ENCODE measurements at regions not wholly inside any gene's neighbourhood (a gene's known extent, or its start where the extent isn't known, plus 50 kb on each side); places are given as distances from the start of the nearest gene placed in this dataset.

DNA sequence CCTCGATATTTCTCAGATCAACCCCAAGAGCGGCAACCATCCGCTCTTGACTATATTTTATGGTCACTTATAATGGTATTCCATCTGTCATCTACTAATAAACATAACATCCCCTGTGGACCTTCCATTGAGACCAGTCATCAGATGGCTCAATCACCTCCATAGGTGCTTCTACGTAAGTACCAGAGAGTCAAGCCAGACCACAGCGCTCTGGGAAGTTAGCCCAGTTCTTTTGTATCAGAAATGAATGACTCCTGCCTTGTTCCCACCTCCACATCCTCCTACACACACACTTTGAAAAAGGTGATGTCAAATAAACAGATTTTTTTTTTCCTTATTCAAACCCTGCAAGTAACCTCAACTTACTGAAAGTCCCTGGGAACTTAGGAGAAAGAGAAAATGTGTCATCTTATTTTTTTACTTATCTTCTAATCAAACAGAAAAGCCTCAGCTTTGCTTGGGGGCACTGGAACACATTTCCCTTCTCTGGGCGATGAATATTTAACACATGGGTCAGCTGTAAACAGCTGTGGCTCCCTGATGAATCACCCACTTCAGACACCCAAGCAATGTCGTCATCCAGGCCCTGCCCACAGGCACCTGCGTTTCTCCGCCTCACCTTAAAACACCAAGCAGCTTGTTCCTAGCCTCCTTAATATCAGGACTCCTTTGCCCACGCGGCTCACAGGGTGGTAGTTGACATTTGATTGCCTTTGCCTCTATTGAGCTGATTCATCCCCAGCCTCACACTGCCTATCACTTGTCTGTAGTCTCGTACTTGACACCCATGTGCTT lies 121.4 kb upstream of the LY86 start:
- no peak for TF ChIP-seq SIN3A (IDR thresholded peaks at IDR 0.05; ENCODE audit: borderline replicate concordance, insufficient read depth, low read depth, low read length)
- TF ChIP-seq, protein P1, sequence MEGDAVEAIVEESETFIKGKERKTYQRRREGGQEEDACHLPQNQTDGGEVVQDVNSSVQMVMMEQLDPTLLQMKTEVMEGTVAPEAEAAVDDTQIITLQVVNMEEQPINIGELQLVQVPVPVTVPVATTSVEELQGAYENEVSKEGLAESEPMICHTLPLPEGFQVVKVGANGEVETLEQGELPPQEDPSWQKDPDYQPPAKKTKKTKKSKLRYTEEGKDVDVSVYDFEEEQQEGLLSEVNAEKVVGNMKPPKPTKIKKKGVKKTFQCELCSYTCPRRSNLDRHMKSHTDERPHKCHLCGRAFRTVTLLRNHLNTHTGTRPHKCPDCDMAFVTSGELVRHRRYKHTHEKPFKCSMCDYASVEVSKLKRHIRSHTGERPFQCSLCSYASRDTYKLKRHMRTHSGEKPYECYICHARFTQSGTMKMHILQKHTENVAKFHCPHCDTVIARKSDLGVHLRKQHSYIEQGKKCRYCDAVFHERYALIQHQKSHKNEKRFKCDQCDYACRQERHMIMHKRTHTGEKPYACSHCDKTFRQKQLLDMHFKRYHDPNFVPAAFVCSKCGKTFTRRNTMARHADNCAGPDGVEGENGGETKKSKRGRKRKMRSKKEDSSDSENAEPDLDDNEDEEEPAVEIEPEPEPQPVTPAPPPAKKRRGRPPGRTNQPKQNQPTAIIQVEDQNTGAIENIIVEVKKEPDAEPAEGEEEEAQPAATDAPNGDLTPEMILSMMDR (IDR thresholded peaks at IDR 0.05) = no peak
